Heart left ventricle (tissue), 16 donors: ENCODE measurements at regions not wholly inside any gene's neighbourhood (a gene's known extent, or its start where the extent isn't known, plus 50 kb on each side); places are given as distances from the start of the nearest gene placed in this dataset.

Experiments
- ATAC-seq, 4 donors: fragments of 200-7000 bp; cut with Tn5 transposase; one replicate each; pipeline ENCODE4 v1.9.1; 2020 to 2022; ENCODE audit warnings: moderate library complexity in 4 of 4, mild to moderate bottlenecking in 3 of 4, moderate number of reproducible peaks in 1 of 4
- DNase-seq, 5 donors: peaks; one replicate each; pipeline ENCODE4 v3.0.0-alpha.2; 2020
- H3K27ac ChIP-seq, 12 donors: fragments of 200-600 bp; sonication (generic) in 4 of 12; one replicate each; pipeline versions ENCODE4 v1.5.0 to v1.8.0; 2016 to 2022; ENCODE audit warnings: mild to moderate bottlenecking in 2 of 12
- H3K27me3 ChIP-seq, 9 donors: fragments of 200-600 bp; sonication (generic) in 2 of 9; one replicate each; pipeline versions ENCODE4 v1.5.1 to v1.8.0; 2016 to 2022; ENCODE audit warnings: mild to moderate bottlenecking in 3 of 9
- H3K36me3 ChIP-seq, 9 donors: fragments of 200-600 bp; sonication (generic) in 2 of 9; one replicate each; pipeline versions ENCODE4 v1.5.0 to v1.8.0; 2018 to 2022; ENCODE audit warnings: mild to moderate bottlenecking in 2 of 9
- H3K4me1 ChIP-seq, 12 donors: fragments of 200-600 bp; sonication (generic) in 4 of 12; one replicate each; pipeline versions ENCODE4 v1.5.0 to v1.8.0; 2016 to 2022; ENCODE audit warnings: mild to moderate bottlenecking in 3 of 12
- H3K4me3 ChIP-seq, 12 donors: fragments of 200-600 bp; sonication (generic) in 4 of 12; one replicate each; pipeline versions ENCODE4 v1.5.0 to v1.8.0; 2017 to 2022; ENCODE audit warnings: mild to moderate bottlenecking in 9 of 12, moderate library complexity in 4 of 12
- H3K9me3 ChIP-seq, 12 donors: fragments of 200-600 bp; sonication (generic) in 4 of 12; one replicate each; pipeline versions ENCODE4 v1.5.0 to v1.8.0; 2016 to 2022; ENCODE audit warnings: mild to moderate bottlenecking in 1 of 12
- POLR2A ChIP-seq, 2 donors: fragments of 450-650 bp; IDR thresholded peaks; one replicate each; pipeline ENCODE4 v1.6.1; 2017; ENCODE audit warnings: antibody characterized with exemption in 2 of 2, mild to moderate bottlenecking in 2 of 2, moderate library complexity in 2 of 2
- WGBS, 4 donors: extraction: QIAGEN DNeasy Blood & Tissue Kit in 2 of 4; methylation state at CpG; one replicate each; pipeline versions ENCODE4 v1.1.5 to v1.1.7; 2013 to 2018; 5-methylcytosine and 5-hydroxymethylcytosine counted together
- intact Hi-C, 10 donors: fragments of 100-400 bp; cut with DNase I; formaldehyde crosslinking; loops; one replicate each; pipeline versions ENCODE4 v1.11.1 to v1.14.2; 2022
- TF ChIP-seq, protein P1 (sequence below), 12 donors: fragments of 200-600 bp; sonication (generic) in 4 of 12; IDR thresholded peaks; one replicate each; pipeline versions ENCODE4 v1.5.0 to v1.8.0; 2018 to 2022; ENCODE audit warnings: antibody characterized with exemption in 12 of 12, mild to moderate bottlenecking in 5 of 12
- donor health status: ischemic (EF 13 %, LVEDD 7.1; RV severe dilation, severe dysfunction).
- donor health status: healthy with polysubstance abuse.
- donor health status: DM: no; HTN: yes; CAD: no.
- donor health status: DM: no; HTN: no; CAD: no.
- donor health status: ischemic (EF 25% LVEDD 6.9; RV normal size, moderate dysfunction).
- donor health status: ischemic (EF 25% LVEDD 5.7; RV mildly dilated, moderate dysfunction).
- donor health status: healthy.
- donor health status: DM: yes; HTN: yes; CAD: no.
- donor health status: ischemic (EF 35%, LVEDD 5.7; RV mildly dilated, moderate dysfunction).
- donor health status: nonischemic (EF 11% LVEDD 7.7; RV severe dilation, severe dysfunction).
- donor health status: DM: yes; HTN: yes; CAD: no.
- donor health status: PGD.
- donor health status: ischemic (EF 29% LVEDD 5.4; RV normal size, mild dysfunction).
- donor health status: nonischemic (EF 23%, LVEDD 6.1; RV moderate dilation, normal function).

DNA sequence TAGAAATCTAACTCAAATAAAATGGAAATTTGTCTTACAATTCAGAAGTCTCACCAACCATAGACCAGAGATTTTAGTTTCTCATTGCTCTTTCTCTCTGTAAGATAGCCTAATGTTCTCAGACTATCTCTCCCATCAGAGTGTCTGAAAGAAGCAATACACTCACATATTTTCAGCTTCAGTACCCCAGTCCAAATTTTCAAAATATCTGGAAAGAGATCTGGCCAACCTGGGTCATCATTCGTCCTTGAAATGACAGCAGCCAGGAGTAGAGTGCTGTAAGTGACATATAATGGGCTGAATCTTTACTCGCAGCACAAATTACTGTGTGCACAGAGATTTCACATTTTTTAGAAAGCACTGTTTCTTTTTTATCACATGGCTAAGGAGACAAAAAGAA lies 313.3 kb upstream of the PRR16 start:
- 61 to 78% (median 68%) methylated on average over 2 of the region's 2 CpGs for WGBS, 4 donors
- DNase-seq (no peak), ATAC-seq (no peak)
- H3K9me3 ChIP-seq, result peaks cover 0 to 12% (median 0%) of the 10 kb centered on the region in 12 donors
- intact Hi-C loops, result loop anchor here in 2 of 10 donors (10.0 kb wide), 3 partner anchors 56 to 304 kb away; no protein-coding TSS in a partner anchor
- H3K4me3 ChIP-seq, result no peak overlapping the region
- TF ChIP-seq, protein P1, sequence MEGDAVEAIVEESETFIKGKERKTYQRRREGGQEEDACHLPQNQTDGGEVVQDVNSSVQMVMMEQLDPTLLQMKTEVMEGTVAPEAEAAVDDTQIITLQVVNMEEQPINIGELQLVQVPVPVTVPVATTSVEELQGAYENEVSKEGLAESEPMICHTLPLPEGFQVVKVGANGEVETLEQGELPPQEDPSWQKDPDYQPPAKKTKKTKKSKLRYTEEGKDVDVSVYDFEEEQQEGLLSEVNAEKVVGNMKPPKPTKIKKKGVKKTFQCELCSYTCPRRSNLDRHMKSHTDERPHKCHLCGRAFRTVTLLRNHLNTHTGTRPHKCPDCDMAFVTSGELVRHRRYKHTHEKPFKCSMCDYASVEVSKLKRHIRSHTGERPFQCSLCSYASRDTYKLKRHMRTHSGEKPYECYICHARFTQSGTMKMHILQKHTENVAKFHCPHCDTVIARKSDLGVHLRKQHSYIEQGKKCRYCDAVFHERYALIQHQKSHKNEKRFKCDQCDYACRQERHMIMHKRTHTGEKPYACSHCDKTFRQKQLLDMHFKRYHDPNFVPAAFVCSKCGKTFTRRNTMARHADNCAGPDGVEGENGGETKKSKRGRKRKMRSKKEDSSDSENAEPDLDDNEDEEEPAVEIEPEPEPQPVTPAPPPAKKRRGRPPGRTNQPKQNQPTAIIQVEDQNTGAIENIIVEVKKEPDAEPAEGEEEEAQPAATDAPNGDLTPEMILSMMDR (IDR thresholded peaks at IDR 0.05), result no peak
- no peak for TF ChIP-seq POLR2A (IDR thresholded peaks at IDR 0.05)
- H3K27ac ChIP-seq, result no peak overlapping the region
- no peaks in the 10 kb centered on the region for H3K36me3 ChIP-seq
- no peaks in the 10 kb centered on the region for H3K27me3 ChIP-seq
- H3K4me1 ChIP-seq, result no peaks in the 10 kb centered on the region

DNA sequence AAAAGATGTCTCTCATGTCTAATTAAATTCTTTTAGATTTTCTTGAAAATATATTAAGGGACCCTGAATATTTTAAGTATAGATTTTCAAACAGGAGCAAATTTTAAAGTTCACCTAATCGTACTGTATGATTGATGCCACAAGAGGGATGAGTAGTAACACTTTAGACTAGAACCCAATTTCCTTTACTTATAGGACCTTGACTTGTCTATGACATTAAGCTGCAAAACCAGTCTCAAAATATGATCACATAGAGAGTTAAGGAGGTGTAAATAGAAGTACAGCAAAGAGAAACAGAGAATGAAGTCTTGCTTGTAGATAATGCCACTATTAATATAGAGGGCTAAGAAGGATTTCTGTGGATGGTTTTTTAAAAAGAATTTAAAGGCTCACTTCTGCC lies 312.9 kb upstream of the PRR16 start:
- WGBS, 4 donors, result 82 to 89% (median 85%) methylated on average over 1 of the region's 1 CpG
- DNase-seq (no peak), ATAC-seq (no peak)
- H3K4me1 ChIP-seq, result no peaks in the 10 kb centered on the region
- H3K36me3 ChIP-seq, result no peaks in the 10 kb centered on the region
- H3K4me3 ChIP-seq, result no peak overlapping the region
- TF ChIP-seq, protein P1 (IDR thresholded peaks at IDR 0.05), result no peak
- TF ChIP-seq POLR2A (IDR thresholded peaks at IDR 0.05), result no peak
- intact Hi-C loops, result loop anchor here in 2 of 10 donors (10.0 kb wide), 3 partner anchors 56 to 304 kb away; no protein-coding TSS in a partner anchor
- H3K27me3 ChIP-seq, result no peaks in the 10 kb centered on the region
- peaks cover 0 to 8% (median 0%) of the 10 kb centered on the region in 12 donors for H3K9me3 ChIP-seq
- no peak overlapping the region for H3K27ac ChIP-seq

DNA sequence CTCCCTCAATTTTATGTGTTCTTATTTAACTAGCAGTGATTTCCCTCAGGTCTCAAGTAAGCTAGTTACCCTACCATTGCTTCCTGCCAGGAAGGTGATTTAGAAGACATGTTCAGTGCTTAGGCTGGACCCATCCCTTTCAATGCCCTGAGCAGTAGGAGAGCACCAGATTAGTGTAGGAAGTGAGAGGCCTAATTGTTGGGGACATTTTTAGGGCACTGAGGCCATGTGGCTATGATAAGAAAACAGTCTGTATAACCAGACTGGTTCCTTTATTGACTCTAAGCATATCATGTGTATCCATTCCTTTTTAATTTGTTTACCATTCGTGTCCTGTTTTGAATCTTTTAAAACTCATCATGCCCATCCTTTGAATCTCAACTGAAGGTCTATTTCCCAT lies 312.3 kb upstream of the PRR16 start:
- Histone ChIP-seq H3K9me3 (peaks cover 0 to 2% (median 0%) of the 10 kb centered on the region in 12 donors), H3K36me3 (no peaks in the 10 kb centered on the region), H3K27me3 (no peaks in the 10 kb centered on the region), H3K4me3 (no peak overlapping the region), H3K27ac (peak overlapping the region in 3 of 12 donors; percentile 12 to 37 (median 20)), H3K4me1 (no peaks in the 10 kb centered on the region)
- ATAC-seq (no peak), DNase-seq (no peak)
- 72 to 88% (median 81%) methylated on average over 1 of the region's 1 CpG for WGBS, 4 donors
- no peak for TF ChIP-seq POLR2A (IDR thresholded peaks at IDR 0.05)
- TF ChIP-seq, protein P1 (IDR thresholded peaks at IDR 0.05), result no peak
- intact Hi-C loops, result loop anchor here in 2 of 10 donors (10.0 kb wide), 3 partner anchors 57 to 303 kb away; no protein-coding TSS in a partner anchor

DNA sequence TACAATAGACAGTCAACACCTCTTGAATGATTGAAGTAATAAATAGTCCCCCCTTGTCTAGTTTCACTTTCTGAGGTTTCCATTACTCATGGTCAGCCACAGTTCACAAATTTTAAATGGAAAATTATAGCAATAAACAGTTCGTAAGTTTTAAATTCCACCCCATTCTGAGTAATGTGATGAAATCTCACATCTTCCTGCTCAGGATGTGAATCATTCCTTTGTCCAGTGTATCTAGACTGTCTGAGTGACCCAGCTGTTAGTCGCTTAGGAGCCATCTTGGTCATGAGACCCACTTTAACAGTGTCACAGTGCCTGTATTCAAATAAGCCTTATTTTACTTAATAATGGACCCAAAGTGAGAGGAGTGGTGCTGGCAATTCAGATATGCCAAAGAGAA lies 311.6 kb upstream of the PRR16 start:
- intact Hi-C loops, result loop anchor here in 2 of 10 donors (10.0 kb wide), 3 partner anchors 58 to 302 kb away; no protein-coding TSS in a partner anchor
- no peaks in the 10 kb centered on the region for H3K27me3 ChIP-seq
- no peaks in the 10 kb centered on the region for H3K9me3 ChIP-seq
- H3K4me3 ChIP-seq, result no peak overlapping the region
- ATAC-seq (peak in 3 of 4 donors; percentile 66 to 93 (median 70)), DNase-seq (no peak)
- no peaks in the 10 kb centered on the region for H3K4me1 ChIP-seq
- WGBS, 4 donors, result 62 to 71% (median 64%) methylated on average over 2 of the region's 2 CpGs
- peak overlapping the region in 4 of 12 donors; percentile 12 to 37 (median 18) for H3K27ac ChIP-seq
- no peaks in the 10 kb centered on the region for H3K36me3 ChIP-seq
- no peak for TF ChIP-seq POLR2A (IDR thresholded peaks at IDR 0.05)
- TF ChIP-seq, protein P1 (IDR thresholded peaks at IDR 0.05), result no peak
